Activated T-helper 1 cell treated with Interleukin-2 at 50 U/mL for 16 hours (primary cell): ENCODE measurements at regions not wholly inside any gene's neighbourhood (a gene's known extent, or its start where the extent isn't known, plus 50 kb on each side); places are given as distances from the start of the nearest gene placed in this dataset.

Experiments used
- DNase-seq: peaks from one replicate; pipeline ENCODE4 v3.0.0-alpha.2; 2020; ENCODE audit warnings: low read depth

- DNase-seq: no peak
Measured at GRCh38 chr12:124517260-124518050, 50.0 kb downstream of the NCOR2 start.

DNA sequence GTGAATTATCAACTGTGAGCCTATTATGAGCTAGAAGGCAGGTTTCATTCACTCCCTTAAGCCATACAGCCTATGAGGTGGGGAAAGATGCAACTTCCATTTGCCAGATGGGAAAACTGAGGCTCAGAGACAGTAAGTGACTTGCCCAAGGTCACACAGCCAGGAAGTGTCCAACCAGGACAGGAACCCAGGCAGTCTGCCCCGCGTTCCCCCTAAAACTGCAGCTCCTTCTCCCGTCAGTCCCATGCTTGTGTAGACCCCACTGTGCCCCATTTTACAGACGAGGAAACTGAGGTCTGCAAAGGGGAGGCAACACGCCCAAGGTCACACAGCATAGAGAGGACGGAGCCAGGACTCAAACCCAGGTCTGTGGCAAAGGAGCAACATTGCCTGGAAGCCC, 50.6 kb downstream of the NCOR2 start:
- no peak for DNase-seq

- no peak for DNase-seq
Measured at GRCh38 chr12:124515981-124516380, 51.4 kb downstream of the NCOR2 start.

- DNase-seq: no peak
Measured at GRCh38 chr12:124514996-124515932, 52.1 kb downstream of the NCOR2 start.

- DNase-seq: no peak
Measured at GRCh38 chr12:124514145-124514995, 53.0 kb downstream of the NCOR2 start.

DNA sequence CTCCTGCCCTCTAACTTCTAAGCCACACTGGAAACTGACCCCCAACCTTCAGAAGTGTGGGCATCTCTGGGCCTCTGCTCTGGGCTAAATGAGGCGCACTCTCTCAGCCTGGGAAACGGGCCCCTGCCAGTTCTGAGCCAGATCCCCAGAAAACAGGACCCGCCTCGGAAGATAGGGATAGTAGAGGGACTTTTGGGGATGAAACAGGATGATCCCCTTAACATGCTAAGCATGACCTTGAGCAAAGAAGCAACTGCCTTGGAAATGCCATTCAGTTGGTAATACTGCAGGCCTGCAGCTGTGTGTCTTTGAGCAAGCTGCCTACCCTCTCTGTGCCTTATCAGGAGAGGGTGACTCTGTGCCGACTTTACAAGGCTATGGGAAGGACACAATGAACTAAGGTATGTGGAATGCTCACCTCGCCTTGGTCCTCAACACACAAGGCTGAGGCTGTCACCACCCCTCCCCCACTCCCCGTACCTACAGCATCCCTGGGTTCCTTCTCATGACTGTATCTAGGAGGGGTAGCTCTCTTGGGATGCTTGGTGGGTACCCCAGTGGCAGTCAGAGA, 54.0 kb downstream of the NCOR2 start:
- no peak for DNase-seq

DNA sequence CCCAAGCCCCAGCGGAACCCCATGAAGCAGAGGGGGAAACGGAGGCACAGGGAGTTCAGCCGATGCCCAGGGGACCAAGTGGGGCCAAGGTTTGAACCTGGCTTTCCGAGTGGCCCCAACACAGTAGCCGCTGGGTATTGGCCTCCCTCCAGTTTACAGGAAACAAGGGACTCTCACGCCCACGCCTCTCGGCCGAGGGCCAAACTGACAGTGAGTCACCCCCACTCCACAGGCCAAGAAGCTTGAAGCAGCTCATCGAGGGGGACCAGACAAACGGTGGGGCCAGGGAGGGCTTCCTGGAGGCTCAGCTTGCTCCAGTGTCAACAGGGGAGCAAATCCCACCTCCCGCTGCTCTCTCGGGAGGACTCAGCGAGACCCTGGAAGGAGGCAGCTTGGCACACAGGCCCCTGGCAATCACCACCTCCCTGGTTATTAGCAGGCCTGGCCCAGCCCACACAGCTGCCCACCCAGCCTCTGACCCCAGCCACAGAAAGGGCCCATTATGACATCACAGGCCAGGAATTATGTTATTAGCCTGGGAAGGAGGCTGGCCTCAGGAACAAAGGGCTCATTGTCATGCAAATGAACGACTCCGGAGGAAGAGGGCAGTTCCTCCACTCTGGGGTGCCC, 54.6 kb downstream of the NCOR2 start:
- DNase-seq: no peak

DNA sequence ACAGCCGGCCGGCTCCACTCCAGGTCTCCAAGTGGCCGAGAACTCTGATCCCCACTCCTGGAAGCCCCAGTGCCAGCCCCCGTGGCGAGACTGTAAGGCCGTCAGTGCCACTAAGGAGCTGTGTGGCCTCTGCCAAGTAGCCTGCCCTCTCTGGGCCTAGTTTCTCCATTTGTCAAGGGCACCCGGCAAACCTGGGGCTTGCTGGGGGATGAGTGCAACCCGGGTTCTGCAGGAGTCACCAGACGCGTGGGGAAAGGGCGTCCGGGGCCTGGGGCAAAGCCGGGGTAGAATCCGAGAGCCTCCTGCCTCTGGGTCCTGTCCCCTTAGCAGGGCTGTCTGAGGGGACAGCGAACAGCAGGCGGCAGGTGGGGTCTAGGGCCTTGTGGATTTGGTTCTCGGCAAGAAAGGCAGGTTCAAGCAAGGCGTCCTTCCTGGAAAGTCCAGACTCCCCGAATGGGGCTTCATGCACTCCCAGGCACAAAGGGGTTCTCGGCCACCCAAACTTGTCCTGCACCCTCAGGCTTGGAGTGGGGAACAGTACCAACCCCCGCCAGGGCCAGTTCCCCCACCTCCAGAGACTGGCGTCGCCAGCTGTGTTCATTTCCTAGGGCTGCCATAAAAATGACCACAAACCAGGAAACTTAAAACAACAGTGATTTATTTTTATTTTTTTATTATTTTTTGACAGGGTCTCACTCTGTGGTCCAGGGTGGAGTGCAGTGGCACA, 56.0 kb downstream of the NCOR2 start:
- DNase-seq: no peak

GRCh38 chr12:124510301-124510970, 57.0 kb downstream of the NCOR2 start:
- no peak for DNase-seq

- DNase-seq: no peak
Measured at GRCh38 chr12:124509676-124510300, 57.6 kb downstream of the NCOR2 start.

DNA sequence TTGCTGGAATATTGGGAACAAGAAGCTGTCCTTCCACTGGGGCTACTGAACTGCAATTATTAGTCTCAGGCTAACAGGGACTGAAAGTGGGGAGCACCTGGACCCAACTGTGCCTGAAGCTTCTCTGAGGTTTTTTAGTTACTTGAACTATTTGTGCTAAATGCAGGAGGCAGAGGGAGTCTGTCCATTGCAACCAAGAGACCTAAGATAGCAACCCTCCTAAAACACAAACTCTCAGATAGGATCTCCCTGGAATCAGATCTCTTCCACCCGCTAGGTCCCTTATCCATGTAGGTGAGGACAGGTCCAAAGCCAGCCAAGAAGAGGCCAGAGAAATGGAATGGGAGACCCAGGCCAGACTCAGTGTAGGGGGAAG, 58.1 kb downstream of the NCOR2 start:
- no peak for DNase-seq

DNA sequence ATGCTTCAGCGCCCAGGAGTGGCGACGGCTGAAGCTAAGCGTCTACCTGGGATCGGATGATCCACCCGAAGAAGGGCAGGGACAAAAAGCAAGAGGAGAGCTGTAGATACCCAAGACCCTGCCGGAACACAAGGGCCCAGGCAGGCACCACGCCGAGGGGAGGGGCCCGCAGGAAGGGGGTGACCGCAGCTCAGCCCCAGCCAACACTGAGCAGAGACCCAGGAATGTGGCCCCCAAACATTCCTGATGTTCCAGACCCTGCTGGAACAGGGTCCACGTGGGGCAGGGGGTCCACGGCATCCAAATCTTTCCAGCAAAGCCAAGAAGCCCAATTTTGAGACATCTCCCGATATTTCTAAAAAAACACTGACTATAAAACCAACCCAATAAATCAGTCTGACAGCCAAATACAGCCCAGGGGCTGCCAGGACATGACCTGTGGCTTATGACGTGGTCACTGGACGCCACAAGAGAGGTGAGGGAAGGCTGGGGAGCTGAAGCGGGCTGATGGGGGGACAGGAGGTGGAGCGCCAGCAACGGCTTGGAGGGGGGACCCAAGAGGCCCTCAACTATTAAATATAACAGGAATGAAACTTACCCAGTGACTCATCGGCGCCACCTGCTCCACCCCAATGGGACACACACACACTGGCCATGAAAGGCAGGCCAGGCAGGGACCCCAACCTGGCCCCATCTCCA, 58.9 kb downstream of the NCOR2 start:
- DNase-seq: no peak

- no peak for DNase-seq
Measured at GRCh38 chr12:124507188-124508109, 60.0 kb downstream of the NCOR2 start.

- DNase-seq: no peak
Measured at GRCh38 chr12:124506832-124507153, 60.6 kb downstream of the NCOR2 start.

DNA sequence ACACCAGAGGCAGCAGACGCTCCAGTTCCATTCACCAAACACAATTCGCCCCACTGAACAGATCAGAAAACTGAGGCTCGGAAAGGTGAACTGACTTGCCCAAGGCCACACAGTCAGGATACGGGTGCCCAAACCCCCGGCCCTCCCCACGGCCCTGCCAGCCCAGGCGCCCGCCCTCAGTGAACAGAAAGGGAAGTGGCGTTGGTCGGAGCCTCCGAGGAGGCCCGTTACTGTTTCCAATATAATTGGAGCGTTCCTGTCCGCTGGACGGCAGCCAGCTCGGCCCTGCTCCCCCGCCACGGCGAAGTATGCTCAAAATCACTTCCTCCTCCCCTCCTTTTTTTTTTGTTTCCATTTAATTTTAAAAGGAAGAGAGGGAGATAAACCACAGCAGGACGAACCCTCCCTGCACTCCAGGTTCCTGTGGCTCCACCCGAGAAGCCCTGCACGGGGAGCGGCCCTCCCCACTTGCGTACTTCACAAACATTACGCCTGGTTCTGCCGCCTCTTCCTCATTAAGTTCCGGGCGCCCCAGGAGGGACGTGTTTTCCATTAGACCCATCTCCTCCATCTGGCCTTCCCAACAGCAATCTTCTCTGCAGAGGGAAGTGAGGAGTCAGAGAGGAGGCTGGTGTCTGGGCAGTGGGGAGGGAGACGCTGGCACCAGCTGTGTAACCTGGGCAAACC, 61.1 kb downstream of the NCOR2 start:
- no peak for DNase-seq

- no peak for DNase-seq
Measured at GRCh38 chr12:124505001-124505818, 62.2 kb downstream of the NCOR2 start.
